D341Med (cell line): ENCODE measurements at regions not wholly inside any gene's neighbourhood (a gene's known extent, or its start where the extent isn't known, plus 50 kb on each side); places are given as distances from the start of the nearest gene placed in this dataset.

Source experiments
- DNase-seq: peaks from one replicate; pipeline ENCODE4 v3.0.0; 2012; ENCODE audit warnings: low spot score

DNA sequence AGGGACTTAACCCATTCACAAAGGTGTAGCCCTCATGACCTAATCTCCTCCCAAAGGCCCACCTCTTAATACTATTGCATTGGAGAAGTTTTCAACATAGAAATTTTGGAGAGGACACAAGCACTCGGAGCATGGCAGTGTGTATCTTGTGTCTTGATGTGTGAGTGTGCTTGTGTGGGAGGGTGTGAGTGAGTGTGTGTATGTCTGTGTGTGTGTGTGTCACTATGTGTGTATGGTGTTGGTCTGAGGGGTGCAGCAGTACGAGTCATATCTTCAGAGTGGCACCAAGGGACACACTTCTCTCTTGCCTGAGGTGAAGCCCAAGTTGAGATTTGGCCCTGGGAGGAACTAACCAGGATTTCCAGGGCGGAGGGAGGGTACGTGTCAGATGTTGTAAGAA lies 73.7 kb downstream of the NAV1 start:
- DNase-seq, result no peak

DNA sequence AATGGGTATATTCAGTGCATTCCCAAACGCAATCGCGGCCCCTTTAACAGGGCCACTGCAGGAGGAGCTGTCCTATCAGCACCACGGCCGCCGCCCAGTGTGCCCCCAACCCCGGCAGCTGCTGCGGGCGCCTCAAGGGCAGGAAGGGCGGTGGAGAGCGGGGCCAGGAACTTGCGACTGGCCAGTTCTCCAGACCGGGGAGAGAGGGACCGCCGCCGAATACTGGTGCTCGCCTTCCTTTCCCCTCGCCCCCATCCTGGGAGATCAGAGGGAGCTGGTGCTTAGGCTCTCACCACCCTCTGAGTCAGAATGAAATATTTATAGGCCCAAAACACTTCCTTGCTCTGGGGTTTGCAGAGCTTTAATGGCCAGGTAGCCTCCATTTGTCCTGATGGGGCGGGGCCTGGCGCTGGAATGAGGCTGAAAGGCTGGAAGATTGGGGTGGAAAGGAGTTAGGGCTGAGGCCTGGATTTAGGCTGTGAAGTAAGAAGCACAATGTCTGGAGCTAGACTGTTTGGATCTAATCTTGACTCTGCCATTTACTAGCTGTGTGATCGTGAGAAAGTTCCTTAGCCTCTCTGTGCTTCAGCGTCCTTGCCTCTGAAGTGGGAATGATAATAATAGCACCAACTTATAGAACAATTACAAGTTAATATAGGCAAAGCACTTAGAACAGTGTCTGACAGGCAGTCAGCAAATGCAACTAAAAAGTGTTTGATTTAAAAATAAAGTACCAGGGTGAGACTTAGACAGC lies 75.5 kb downstream of the NAV1 start:
- no peak for DNase-seq

DNA sequence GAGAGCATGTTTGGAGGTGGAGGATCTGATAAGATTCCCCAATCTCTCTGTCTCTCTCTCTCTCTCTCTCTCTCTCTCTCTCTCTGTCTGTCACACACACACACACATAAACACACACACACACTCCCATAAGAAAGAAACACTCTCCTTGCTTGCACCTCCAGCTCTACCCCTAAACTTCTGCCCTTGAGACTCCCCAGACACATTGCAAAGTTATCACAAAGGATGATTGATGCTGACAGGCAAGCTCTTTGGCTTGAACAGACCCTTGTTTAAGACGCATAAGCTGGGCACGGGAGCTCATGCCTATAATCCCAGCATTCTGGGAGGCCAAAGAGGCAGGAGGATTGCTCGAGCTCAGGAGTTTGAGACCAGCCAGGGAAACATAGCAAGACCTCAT lies 78.2 kb downstream of the NAV1 start:
- no peak for DNase-seq

DNA sequence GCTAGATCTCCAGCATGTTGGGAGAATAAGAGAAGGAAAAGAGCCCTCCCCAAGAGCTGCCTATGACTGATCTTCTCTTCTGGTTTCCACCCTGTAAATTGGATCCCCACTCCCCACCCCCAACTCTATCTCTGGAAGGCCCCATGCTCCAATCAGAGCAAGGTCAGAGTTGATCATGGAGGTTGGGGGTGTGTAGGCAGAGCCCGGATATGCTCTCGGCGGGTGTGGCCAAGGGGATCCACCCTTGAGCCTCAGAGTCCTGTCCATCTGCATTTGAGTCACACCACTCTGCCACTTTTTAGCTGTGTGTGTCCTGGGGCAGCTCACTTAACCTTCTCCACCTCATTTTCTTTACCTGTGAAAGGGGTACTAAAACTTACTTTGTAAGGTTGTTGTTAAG lies 79.5 kb downstream of the NAV1 start:
- DNase-seq, result no peak

DNA sequence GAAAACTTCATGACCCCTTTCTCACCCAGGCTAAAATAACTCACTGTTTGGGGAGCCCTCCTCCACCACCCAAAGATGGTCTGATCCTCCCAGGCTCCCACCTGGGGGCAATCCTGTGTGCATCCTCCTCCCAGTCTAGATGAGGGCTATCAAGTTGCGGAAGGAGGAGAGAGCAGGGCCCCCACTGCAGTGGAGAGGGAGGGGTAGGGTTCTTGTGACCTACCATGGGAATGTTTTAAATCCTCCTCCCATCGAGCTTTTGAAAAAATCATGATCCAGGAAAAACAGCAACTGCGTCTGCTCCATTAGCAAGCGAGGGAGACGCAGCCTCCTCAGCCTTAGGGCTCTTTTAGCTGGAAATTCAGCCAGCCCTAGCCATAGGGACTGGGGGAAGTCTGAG lies 80.0 kb downstream of the NAV1 start:
- no peak for DNase-seq

DNA sequence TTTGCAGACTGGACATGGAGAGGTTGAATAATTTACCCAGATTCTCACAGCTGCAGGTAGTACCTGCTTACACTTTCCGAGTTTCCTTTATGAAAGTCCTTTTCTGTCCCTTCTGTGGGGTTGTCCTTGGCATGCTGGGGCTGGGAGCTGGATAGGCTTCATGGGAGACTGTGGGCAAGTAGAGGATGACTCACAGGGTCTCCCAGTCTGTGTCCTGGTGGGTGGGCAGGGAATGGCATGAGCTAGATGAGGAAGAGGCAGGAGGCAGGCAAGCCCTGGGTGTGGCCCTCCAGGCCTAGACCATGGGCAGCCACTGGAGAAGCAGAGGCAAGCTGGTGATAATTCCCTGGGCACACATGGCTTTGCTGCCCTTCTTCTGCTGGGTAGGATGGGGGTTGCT lies 80.6 kb downstream of the NAV1 start:
- DNase-seq, result no peak

DNA sequence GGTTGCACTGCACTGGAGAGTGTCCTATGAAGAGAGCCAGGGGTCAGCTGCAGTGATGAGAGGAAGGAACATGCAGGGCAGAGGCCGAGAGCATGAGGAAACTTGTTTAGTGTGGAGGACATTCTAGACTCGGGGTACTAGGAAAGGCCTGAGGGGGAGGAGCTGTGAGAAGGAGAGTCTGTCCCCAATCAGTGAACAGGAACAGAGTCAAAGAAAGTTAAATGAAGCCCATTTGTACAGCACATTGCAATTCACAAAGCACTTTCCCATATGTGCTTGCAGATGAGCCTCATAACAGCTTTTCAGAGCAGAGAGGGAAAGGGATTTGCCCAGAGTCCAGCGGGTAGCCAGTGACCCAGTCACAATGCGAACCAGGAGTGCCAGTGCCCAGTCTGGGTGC lies 83.4 kb downstream of the NAV1 start:
- no peak for DNase-seq

DNA sequence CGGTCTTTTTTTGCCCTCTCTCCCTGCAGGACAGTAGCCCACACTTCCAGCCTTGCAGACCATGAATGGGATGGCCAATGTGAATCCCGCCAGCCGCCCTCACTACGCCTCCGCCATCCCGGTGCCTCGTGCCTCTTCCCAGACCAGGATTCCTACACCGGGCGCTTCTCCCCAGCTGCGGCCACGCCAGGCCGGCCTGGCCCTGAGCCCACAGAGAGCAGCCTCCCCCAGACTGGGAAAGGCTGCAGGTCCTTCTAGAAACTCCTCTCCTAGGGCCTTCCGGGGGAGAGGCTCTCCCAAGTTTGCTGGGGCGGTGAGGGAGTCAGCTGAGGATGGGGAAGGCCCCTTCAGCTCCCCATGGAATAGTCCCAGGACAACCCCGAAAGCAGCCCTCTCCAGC lies 83.9 kb downstream of the NAV1 start:
- DNase-seq, result no peak

DNA sequence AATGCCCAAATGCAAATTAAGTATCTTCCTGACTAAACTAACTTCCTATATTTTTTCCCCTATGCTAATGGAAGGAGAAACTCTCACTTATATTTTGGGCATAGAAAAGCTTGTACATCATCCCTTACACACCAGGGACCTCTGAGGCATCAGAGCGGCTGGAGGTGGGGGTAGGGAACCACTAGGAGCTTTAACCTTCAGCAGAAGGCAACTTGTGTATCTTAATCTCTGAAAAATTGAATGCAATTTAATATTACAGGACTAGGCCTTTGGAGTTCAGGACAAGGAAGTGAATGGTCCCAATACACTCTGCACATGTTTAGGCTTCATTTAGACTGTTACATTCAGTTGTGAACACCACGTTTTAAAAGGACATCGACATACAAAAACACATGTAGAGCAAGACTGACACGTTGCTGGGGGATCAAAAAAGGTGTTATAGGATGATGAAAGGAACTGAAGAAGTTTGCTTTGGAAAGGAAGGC lies 85.9 kb downstream of the NAV1 start:
- no peak for DNase-seq

DNA sequence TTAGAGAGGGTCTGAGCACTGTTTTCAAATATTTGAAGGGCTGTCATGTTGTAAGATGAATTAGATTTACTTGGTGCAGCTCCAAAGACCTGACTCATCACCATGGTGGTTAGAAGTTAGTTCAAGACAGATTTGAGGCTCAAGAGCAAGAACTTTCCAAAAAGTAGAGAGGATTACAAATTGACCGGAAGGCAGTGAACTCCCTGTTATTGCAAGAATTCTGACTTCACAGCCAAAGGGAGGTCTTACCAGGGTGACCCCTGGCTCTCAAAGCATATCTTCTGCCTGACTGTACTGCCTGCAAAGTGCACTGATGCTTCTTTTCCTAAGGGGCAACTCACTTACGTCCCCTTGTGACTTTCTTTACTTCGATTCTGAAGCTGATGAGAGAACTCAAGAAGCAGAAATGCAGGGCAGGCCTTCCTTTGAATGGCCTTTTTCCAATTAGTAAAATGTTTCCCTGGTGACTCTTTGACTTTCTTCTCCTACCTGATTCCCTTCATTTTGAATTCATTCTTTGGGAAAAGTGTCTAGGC lies 86.4 kb downstream of the NAV1 start:
- no peak for DNase-seq

DNA sequence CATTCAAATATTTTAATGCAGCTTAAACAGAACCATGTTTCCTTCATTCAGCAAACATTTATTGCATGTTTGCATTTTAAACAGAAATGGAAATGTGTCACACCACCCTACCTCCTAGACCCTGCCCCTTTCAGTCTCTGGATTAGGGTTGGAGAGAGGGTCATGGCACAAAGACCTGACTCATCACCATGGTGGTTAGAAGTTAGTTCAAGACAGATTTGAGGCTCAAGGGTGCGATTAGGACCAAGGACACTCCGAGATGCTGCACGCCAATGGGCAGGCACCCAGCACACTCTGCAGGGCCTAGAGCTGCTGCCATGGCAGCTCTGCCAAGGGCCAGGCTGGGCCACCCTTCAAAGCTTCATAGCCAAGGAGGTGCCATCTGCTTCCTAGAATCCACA lies 86.9 kb downstream of the NAV1 start:
- no peak for DNase-seq

DNA sequence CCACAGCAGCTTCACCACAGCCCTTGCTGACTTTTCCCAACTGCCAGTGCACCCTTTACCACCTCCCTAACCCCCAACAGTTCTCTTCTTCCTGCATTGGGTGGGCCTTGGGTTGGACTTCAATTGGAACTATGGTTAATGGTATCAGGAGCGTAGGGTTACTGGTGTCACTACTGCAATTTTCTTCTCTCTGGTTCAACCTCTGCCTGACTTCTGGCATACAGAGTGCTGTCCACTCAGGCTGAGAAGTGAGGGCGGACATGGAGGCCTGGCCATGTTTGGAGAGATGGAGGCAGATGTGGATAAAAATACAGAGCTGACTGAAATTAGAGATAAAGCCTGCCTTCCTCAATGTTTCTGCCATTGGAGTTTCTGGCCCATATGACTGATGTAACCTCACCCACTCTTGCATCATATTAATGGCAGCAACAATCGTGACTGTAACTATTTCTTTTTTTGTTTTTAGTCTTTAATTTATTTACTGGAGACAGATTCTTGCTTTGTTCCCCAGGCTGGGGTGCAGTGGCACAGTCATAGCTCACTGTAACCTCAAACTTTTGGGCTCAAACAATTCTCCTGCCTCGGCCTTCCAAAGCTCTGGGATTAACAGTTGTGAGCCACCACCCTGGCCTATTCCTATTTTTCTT lies 87.8 kb downstream of the NAV1 start:
- no peak for DNase-seq

DNA sequence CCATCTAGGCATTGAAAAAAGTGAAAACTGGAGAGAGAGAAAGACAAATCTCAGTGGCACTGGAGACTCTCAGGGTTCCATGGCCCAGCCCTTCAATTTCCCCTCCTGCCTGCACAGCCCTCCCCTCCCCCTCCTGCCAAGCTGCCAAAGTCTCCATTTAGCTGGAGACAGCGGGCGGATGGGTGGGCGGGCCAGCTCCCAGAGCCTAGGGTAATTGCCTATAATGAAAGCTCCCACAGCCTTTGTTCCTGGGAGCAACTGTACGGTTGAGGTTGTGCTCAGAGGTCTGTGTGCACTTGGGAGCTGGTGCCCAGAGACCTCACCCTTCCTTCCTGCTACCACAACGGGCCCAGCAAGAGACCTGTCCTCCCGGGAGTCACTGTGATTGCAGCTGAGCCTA lies 89.6 kb downstream of the NAV1 start:
- DNase-seq, result no peak

DNA sequence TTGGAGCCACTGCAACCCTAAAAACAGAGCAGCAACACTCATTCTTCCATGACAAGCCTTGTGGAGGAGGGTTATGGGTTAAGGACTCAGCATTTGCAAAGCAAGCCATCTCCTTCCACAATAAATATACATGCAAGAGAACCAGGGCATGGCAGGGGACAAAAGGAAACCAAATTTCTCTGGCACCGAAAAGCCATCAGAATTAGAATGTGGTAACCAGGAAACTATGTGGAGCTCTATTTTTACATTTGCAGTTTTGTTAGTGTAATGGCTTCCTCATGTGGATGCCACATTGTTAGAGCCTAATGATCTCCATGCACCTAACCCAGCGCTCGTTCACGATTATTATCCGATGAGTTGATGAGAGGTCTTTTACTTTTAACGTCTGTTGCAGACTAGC lies 91.7 kb downstream of the NAV1 start:
- DNase-seq, result no peak

DNA sequence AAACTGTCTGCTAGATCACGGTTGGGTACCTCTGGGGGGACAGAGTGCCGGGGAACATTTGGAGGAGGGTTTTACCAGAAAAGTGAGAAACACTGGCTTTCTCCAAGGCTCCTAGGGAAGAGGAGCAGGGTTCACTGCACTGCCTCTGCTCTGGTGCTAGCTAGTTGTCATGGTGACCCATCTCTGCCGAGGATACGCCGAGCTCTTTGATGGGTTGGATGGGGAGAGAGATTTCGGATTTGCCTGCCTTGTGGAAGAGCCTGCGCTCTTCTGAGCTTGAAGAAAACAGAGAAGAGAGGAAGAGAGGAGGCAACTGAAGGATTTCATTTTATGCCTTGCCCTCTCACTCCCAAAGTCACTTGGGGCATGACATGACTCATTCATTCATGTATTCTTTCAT lies 92.1 kb downstream of the NAV1 start:
- no peak for DNase-seq

DNA sequence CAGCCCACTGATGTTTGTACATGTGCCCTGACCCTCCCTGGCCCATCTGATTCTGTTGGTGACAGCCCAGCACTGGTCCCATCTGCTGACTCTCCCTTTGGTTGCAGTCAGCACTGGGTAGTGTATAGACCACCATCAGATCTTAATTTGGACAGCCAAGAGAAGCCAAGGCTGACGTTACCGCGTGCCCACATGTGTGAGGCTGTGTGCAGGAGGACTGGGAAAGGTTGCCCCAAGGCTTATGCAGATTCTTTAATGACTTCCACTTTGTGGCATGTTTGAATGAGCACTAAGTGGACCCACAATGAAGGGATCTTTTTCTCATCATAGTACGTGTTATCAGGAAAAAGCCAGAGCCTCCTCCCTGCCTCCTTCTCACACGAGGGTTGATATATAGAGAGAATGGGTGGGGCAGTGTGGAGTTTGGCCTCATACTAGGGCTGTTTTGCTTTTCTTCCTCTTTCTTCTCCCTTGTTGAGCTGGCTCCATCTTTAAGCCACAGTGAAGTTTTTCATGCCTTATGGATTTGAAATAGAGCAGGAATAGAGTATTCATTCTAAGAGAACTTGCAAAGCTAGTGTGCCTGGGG lies 93.5 kb downstream of the NAV1 start:
- no peak for DNase-seq

DNA sequence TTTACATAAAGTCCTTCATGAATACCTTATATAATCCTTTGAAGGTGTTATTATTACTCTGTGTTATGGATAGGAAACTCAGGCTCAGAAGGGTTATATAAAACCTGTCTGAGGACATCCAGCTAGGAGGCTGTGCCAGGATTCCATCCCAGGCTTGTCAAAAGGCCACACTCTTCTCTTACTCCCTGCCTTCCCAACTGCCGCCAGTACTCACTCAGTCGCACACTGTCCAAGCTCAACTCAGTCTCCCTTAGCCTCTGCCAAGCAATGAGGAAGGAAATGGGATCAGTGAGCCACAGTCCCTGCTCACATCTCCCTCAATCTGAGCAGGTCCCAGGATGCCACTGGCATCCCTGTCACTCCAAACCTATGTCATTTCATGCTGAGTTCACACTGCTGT lies 94.4 kb downstream of the NAV1 start:
- DNase-seq, result no peak

DNA sequence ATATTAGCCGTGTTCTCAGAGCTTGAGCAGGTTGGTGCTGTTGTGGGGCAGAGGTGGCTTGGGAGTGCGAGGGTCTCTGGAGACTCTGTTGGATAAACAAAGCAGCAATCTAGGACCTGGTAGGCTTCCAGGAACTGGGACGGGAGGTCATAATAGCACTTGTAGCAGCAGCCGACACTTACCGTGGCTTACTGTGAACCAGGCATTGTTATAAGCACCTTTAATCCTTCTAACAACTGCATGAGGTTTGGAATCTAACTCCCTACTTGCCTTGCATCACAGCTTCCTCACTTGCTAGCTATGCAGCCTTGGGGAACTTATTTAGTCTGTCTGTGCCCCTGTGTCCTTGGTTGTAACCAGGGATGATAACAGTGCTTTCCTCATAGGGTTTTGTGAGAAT lies 94.9 kb downstream of the NAV1 start:
- DNase-seq, result peak; percentile 66

DNA sequence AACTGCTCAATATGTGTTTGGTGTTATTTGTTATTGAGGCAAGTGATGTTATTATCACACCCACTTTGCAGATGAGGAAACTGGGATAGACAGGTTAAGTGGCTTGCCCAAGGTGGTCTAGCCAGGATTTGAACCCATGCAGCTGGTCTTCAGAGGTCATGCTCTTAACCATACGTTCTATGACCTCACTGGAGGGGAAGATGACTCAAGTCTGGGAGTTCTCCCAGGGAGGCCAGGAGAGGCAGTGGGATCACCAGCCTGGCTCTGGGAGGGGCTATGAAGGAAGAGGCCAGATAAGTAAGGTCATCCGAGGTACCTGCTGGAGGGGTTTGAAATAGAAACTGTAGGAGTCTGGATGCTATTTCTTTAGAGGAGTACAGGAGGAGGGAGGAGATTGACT lies 95.3 kb downstream of the NAV1 start:
- DNase-seq, result no peak

DNA sequence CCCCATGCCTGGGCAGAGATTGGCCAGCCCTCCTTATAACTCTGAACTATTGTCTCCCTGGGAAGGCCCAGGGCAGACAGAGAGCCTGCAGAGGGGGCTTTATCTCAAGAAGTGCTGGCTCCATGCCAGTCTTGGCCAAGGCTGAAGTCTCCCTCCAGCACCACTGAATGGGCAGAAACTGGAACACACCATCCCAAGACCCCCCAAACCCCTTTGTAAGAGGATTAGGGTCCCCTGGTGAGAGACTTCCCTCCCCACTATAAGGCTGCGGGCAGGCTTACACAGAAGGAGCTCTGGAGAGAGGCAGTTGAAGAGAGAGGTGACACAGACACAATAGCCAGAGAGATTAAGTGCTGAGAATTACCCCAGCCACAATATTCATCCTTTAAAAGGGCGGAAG lies 97.2 kb downstream of the NAV1 start:
- no peak for DNase-seq

DNA sequence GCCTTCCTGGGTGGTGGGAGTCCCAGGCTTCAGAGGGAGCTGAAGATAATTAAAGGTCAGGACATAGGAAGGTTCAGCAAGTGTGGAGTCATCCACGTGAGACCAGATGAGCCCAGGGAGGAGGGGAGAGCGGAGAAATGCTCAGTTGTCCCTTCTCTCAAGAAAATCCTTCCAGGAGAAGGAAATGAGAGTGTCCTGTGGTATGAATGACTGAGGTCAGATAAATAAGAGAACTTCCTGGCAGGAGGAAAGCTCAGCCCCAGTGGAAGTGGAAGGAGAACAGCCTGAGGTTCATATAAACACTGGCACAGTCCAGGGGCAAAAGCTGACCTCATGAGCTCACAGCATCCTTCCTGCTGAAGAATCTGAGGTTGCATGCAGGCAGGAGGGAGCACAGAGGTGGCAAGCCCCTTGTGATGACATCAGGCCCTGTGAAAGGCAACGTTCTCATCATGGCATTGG lies 97.6 kb downstream of the NAV1 start:
- DNase-seq, result no peak

DNA sequence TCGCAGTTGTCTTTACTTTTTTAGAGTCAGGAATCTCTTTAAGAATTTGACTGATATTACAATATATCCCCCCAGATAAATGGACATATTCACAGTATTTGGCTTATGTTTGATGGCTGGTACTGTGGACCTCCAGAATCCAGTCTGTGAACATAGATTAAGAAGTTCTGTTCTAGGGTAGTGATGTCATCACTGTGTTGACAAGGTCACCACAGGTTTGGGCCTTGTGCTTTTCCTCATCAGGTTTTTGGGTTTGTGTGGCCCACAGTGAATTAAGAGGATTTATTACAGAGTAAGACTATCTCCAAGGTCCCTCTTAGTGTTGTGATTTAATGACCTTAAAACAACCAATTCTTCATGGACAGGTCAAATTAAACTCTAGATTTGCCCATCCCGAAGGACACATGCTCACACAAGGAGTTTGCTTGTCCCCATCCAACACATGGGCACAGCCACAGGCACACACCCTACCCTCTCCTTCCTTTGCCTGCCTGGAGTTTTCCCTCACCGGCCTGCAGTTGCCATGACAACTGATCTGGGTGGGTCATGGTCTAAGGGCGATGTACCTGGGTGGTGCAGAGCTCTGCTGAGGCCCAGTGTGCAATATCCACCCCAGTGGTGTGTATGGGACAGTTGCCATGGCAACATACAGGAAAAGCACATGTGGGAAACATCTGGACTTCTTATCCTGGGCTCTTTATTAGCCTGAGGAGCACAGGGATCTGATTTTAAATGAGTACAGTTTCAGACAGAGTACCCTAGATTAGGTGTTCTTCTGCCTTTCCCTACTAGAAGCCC lies 98.6 kb downstream of the NAV1 start:
- no peak for DNase-seq
